ENCODE measurements at regions not wholly inside any gene's neighbourhood (a gene's known extent, or its start where the extent isn't known, plus 50 kb on each side); places are given as distances from the start of the nearest gene placed in this dataset.
"Not testable (repeated sequence)": the region's sequence is repeated elsewhere in the genome, so short reads cannot be mapped to it uniquely, and the experiment has no call there.

DNA sequence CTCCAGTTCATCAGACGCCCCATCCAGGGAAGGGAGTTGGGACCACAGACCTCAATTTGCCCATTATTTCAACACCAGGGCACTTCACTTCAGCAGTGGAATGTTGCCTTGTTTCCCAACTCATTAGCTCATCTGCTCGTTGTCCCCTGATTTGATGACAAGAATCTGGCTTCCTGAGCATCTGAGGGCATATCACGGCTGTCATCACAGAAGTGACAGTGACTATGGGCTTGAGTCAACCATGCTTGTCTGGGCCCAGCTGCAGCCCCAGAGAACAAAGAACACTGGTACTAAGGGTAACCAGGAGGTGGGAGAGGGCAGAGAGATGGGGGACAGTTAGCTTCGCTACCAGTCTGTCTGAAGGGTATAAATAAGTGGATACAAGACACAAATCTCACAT, 266.0 kb upstream of the SDK2 start:
- no peak overlapping the region for H3K4me3 ChIP-seq (ENCODE audit: control insufficient read depth, low read depth, low read length)
- TF ChIP-seq, protein P1, sequence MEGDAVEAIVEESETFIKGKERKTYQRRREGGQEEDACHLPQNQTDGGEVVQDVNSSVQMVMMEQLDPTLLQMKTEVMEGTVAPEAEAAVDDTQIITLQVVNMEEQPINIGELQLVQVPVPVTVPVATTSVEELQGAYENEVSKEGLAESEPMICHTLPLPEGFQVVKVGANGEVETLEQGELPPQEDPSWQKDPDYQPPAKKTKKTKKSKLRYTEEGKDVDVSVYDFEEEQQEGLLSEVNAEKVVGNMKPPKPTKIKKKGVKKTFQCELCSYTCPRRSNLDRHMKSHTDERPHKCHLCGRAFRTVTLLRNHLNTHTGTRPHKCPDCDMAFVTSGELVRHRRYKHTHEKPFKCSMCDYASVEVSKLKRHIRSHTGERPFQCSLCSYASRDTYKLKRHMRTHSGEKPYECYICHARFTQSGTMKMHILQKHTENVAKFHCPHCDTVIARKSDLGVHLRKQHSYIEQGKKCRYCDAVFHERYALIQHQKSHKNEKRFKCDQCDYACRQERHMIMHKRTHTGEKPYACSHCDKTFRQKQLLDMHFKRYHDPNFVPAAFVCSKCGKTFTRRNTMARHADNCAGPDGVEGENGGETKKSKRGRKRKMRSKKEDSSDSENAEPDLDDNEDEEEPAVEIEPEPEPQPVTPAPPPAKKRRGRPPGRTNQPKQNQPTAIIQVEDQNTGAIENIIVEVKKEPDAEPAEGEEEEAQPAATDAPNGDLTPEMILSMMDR (conservative IDR thresholded peaks at IDR 0.05; ENCODE audit: control insufficient read depth, insufficient read depth, low read depth, low read length), result no peak
- no peak for DNase-seq (ENCODE audit: low read depth)

DNA sequence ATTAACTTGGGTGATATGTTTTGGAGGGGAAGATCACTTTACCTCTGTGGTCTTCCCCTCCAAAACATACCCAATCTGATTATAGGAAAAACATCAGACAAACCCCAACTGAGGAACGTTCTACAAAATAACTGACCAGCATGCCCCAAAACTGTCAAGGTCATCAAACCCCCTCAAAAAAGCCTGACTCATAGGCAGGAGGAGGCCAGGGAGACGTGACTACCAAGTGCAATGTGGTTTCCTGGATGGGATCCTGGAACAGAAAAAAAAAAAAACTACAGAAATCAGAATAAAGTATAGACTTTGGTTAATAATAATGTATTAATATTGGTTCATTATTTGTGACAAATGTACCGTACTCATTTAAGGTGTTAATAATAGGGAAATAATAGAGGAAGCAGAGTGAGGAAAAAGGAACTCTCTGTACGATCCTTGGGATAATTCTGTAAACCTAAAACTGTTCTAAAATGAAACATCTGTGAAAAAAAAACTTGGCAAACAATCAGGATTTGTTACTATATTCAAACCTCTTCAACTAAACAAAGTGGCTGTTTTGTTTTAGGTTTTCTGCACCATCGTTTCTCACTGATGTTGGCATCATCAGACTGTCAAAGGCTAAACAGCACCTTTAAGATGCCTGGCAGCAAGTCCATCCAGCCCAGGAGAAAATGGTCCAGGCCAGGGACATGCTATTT, 266.7 kb upstream of the SDK2 start:
- TF ChIP-seq, protein P1 (conservative IDR thresholded peaks at IDR 0.05; ENCODE audit: control insufficient read depth, insufficient read depth, low read depth, low read length), result no peak
- DNase-seq (ENCODE audit: low read depth), result peak; percentile 29
- no peak overlapping the region for H3K4me3 ChIP-seq (ENCODE audit: control insufficient read depth, low read depth, low read length)

DNA sequence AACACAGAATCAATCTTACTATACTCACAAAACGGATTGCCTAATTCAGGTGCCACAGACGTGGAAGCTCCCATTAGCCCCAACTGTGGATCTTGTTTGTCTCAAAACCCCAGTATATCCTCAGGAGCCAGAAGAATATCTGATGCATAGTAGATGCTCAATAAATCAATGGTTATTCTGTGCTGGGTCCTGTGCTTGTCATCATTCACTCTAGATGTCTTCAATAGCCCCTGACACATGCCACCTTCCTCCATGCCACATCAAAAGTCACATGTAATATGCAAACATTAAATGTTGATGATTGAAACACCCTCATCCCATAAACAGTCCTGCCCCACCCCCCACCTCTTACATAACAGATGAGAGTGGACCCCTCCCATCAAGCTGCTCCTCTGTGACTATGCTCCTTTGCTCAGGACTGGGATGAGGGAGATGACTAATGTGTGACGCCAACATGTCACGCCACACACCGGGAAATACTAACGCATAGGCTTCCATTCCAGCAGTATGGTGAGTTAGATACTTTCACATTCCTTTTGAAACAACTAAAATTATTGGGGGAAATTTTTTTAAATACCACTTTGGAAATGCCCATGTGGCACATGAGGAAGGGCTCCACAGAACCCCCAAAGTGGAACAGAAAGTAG, 267.6 kb upstream of the SDK2 start:
- no peak overlapping the region for H3K4me3 ChIP-seq (ENCODE audit: control insufficient read depth, low read depth, low read length)
- TF ChIP-seq, protein P1 (conservative IDR thresholded peaks at IDR 0.05; ENCODE audit: control insufficient read depth, insufficient read depth, low read depth, low read length), result no peak
- peak; percentile 14 for DNase-seq (ENCODE audit: low read depth)

DNA sequence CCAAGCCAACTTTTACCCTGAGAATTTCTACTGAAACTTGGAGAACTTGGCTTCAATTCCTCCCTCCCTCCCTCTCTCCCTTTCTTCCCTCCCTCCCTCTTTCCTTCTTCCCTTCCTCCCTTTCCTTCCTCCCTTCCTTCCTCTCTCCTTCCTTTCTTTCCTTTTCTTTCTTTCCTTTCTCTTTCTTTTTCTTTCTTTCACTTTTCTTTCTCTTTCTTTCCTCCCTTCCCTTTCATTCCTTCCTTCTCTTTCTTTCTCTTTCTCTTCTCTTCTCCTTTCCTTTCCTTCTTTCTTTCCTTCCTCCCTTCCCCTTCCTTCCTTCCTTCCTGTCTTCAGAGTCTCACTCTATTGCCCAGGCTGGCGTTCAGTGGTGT, 268.1 kb upstream of the SDK2 start:
- H3K4me3 ChIP-seq (ENCODE audit: control insufficient read depth, low read depth, low read length), result no peak overlapping the region
- DNase-seq (ENCODE audit: low read depth), result no peak
- TF ChIP-seq, protein P1 (conservative IDR thresholded peaks at IDR 0.05; ENCODE audit: control insufficient read depth, insufficient read depth, low read depth, low read length), result no peak

DNA sequence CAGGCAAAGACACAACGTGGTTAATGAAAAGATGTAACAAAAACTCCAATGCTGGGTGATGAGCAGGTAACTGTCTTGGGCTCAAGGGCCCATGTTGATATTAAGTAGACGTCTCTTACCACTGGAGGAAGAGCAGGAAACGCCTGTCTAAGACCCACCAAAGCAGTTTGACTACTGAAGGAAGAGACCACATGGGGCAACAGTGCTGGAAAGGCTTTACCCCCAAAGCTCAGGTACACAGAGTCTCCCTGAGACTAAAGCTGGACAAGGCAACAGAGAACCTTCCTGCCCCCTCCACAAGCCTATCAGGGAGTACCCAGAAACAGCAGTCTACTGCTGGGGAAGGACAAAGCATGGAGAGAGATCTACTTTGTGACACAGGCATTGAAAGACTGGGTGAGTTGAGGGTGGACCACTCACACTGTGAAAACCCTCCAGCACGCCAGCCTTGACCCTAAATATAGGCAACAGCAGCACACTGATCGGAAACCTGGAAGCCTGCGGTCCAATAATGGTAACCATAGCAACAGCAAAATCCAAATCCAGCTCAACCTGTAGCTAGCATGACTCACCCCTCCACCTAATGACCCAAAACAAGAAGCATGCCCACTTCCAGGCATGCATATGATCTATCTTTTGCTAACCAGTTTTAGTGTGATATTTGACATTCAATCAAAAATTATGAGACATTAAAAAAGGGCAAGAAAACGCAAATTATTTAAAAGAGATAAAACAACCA, 270.5 kb upstream of the SDK2 start:
- DNase-seq (ENCODE audit: low read depth), result no peak
- no peak overlapping the region for H3K4me3 ChIP-seq (ENCODE audit: control insufficient read depth, low read depth, low read length)
- TF ChIP-seq, protein P1 (conservative IDR thresholded peaks at IDR 0.05; ENCODE audit: control insufficient read depth, insufficient read depth, low read depth, low read length), result no peak

DNA sequence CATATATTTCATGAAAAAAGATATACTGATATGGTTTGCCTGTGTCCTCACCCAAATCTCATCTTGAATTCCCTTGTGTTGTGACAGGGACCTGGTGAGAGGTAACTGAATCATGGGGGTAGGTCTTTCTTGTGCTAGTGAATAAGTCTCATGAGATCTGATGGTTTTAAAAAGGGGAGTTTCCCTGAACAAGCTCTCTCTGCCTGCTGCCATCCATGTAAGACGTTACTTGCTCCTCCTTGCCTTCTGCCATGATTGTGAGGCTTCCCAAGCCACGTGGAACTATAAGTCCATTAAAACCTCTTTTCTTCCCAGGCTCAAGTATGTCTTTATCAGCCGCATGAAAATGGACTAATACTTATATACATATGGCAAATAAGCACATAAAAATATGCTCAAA, 274.8 kb upstream of the SDK2 start:
- not testable (repeated sequence) for DNase-seq (ENCODE audit: low read depth); H3K4me3 ChIP-seq (ENCODE audit: control insufficient read depth, low read depth, low read length)

DNA sequence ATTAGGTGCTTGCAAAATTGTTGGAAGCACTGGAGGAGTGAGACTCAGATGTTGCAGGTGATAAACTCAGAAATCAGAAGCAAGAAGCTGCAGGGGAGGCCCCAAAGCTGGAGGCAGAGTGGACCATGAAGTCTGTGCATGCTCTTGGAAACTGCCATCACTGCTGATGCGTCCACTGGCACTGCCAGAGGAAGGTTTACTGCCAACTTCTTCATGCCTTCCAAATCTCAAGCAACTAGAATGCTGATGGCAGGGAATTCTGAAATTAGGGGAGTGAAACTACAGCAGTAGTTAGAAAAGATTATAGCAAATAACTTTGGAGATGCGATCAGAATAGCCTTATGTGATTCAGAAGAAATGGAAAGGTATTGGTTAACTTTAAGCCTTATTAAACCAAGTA, 277.1 kb upstream of the SDK2 start:
- DNase-seq (ENCODE audit: low read depth), result no peak
- no peak overlapping the region for H3K4me3 ChIP-seq (ENCODE audit: control insufficient read depth, low read depth, low read length)
- TF ChIP-seq, protein P1 (conservative IDR thresholded peaks at IDR 0.05; ENCODE audit: control insufficient read depth, insufficient read depth, low read depth, low read length), result no peak
